SHP77 treated with DMSO at 0.1 percent for 48 hours (cell line): ENCODE measurements at regions not wholly inside any gene's neighbourhood (a gene's known extent, or its start where the extent isn't known, plus 50 kb on each side); places are given as distances from the start of the nearest gene placed in this dataset.
A peak's percentile ranks its signal among the peaks of the same experiment; 100 is the strongest.
"Not testable (repeated sequence)": the region's sequence is repeated elsewhere in the genome, so short reads cannot be mapped to it uniquely, and the experiment has no call there.

Source experiments
- DNase-seq: peaks from one replicate; lab custom pipeline; 2025; lab: John Stamatoyannopoulos, UW

GRCh38 chr11:37135606-37136005 lies 537.6 kb upstream of the RAG2 start:
- not testable (repeated sequence) for DNase-seq

GRCh38 chr11:37134637-37135036 lies 536.6 kb upstream of the RAG2 start:
- DNase-seq, result no peak

- DNase-seq, result no peak
These were observed 526.3 kb upstream of the RAG2 start for GRCh38 chr11:37124384-37124783.

- DNase-seq, result no peak
These were observed 517.9 kb upstream of the RAG2 start for GRCh38 chr11:37115963-37116362.

GRCh38 chr11:37110385-37110784 lies 512.3 kb upstream of the RAG2 start:
- DNase-seq, result no peak

GRCh38 chr11:37109286-37109585 lies 511.2 kb upstream of the RAG2 start:
- no peak for DNase-seq

GRCh38 chr11:37108436-37109285 lies 510.6 kb upstream of the RAG2 start:
- no peak for DNase-seq

GRCh38 chr11:37107831-37108230 lies 509.8 kb upstream of the RAG2 start:
- DNase-seq, result no peak

- no peak for DNase-seq
These were observed 509.4 kb upstream of the RAG2 start for GRCh38 chr11:37107415-37107814.

GRCh38 chr11:37105427-37105826 lies 507.4 kb upstream of the RAG2 start:
- no peak for DNase-seq

- no peak for DNase-seq
These were observed 506.3 kb upstream of the RAG2 start for GRCh38 chr11:37104380-37104779.

- DNase-seq, result no peak
These were observed 502.0 kb upstream of the RAG2 start for GRCh38 chr11:37100008-37100407.

GRCh38 chr11:37092487-37092886 lies 494.5 kb upstream of the RAG2 start:
- DNase-seq, result no peak

- no peak for DNase-seq
These were observed 491.4 kb upstream of the RAG2 start for GRCh38 chr11:37089439-37089838.

- DNase-seq, result no peak
These were observed 490.5 kb upstream of the RAG2 start for GRCh38 chr11:37088573-37088910.

GRCh38 chr11:37087650-37088572 lies 489.9 kb upstream of the RAG2 start:
- peak; percentile 60 for DNase-seq

GRCh38 chr11:37078521-37078920 lies 480.5 kb upstream of the RAG2 start:
- DNase-seq, result no peak

GRCh38 chr11:37076866-37077265 lies 478.8 kb upstream of the RAG2 start:
- no peak for DNase-seq

GRCh38 chr11:37072538-37073055 lies 474.6 kb upstream of the RAG2 start:
- no peak for DNase-seq

- DNase-seq, result no peak
These were observed 452.3 kb upstream of the RAG2 start for GRCh38 chr11:37050311-37050710.

GRCh38 chr11:37040921-37041320 lies 442.9 kb upstream of the RAG2 start:
- no peak for DNase-seq

- DNase-seq, result no peak
These were observed 440.9 kb upstream of the RAG2 start for GRCh38 chr11:37038911-37039310.

- DNase-seq, result no peak
These were observed 428.7 kb upstream of the RAG2 start for GRCh38 chr11:37026741-37027140.
